ENCODE measurements at regions not wholly inside any gene's neighbourhood (a gene's known extent, or its start where the extent isn't known, plus 50 kb on each side); places are given as distances from the start of the nearest gene placed in this dataset.

DNA sequence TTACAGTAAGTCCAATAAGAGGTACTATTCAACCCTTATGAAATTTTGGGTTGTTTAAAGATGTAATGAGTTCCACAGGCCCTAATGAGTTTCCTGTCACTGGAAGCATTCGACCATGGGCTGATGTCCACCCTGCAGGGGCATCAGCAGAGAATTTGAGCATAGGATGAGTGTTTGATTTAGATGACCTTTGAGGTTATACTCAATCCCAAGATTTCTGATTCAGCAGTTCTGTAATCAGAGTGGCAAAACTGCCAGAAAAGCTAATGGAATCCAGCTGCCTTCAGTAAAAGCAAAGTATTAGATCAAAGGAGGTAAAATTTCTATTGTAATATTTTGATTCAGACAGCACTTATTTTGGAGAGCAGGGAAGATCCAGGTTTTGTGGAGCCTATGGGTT is 68.3 kb downstream of the COX7C start:
- TF ChIP-seq CTCF (conservative IDR thresholded peaks at IDR 0.05) (no peak), ZFX (IDR thresholded peaks at IDR 0.05) (no peak)
